Uterus (tissue), 3 donors: ENCODE measurements at regions not wholly inside any gene's neighbourhood (a gene's known extent, or its start where the extent isn't known, plus 50 kb on each side); places are given as distances from the start of the nearest gene placed in this dataset.
A peak's percentile ranks its signal among the peaks of the same experiment; 100 is the strongest.

Source experiments
- DNase-seq, 2 donors: peaks; one replicate each; pipeline ENCODE4 v3.0.0-alpha.2; 2019 to 2020
- H3K27ac ChIP-seq, 2 donors: fragments of 200-600 bp; sonication (generic); 1 replicate in 1 of 2; 2 replicates in 1 of 2; pipeline ENCODE4 v1.5.1; 2016 to 2018
- H3K27me3 ChIP-seq, 2 donors: fragments of 200-600 bp; sonication (generic); one replicate each; pipeline ENCODE4 v1.5.1; 2018 to 2019; ENCODE audit warnings: control low read depth in 1 of 2
- H3K36me3 ChIP-seq, 2 donors: fragments of 200-600 bp; sonication (generic); one replicate each; pipeline ENCODE4 v1.5.1; 2019; ENCODE audit warnings: control low read depth in 1 of 2
- H3K4me1 ChIP-seq, 2 donors: fragments of 200-600 bp; sonication (generic); one replicate each; pipeline ENCODE4 v1.5.1; 2018 to 2019; ENCODE audit warnings: control low read depth in 1 of 2
- H3K4me3 ChIP-seq, 2 donors: fragments of 200-600 bp; sonication (generic); 1 replicate in 1 of 2; 2 replicates in 1 of 2; pipeline ENCODE4 v1.5.1; 2018 to 2019; ENCODE audit warnings: mild to moderate bottlenecking in 1 of 2
- H3K9me3 ChIP-seq, 2 donors: fragments of 200-600 bp; sonication (generic); one replicate each; pipeline ENCODE4 v1.5.1; 2019; ENCODE audit warnings: control low read depth in 1 of 2
- CTCF ChIP-seq, 4 experiments: fragments of 200-600 bp in 2 of 4; fragments of 450-650 bp in 2 of 4; sonication (generic) in 2 of 4; IDR thresholded peaks; one replicate each; pipeline ENCODE4 v1.5.1; 2016 to 2019; ENCODE audit warnings: antibody characterized with exemption in 4 of 4, mild to moderate bottlenecking in 2 of 4, moderate library complexity in 1 of 4
- POLR2A ChIP-seq, 2 donors: fragments of 450-650 bp; IDR thresholded peaks; one replicate each; pipeline ENCODE4 v1.6.1; 2016; ENCODE audit warnings: antibody characterized with exemption in 2 of 2, mild to moderate bottlenecking in 1 of 2, moderate library complexity in 1 of 2
- intact Hi-C: fragments of 100-400 bp; cut with DNase I; formaldehyde crosslinking; loops from one replicate; pipeline ENCODE4 v1.15.1; 2023; ENCODE audit warnings: low total_unique reads
- donor health status: DM: yes; HTN: yes; CAD: no.

GRCh38 chr13:110812869-110813645, 99.6 kb downstream of the ING1 start:
- Histone ChIP-seq H3K4me3 (peak overlapping the region in 1 of 2 donors; percentile 8), H3K27me3 (no peaks in the 10 kb centered on the region), H3K36me3 (no peaks in the 10 kb centered on the region), H3K9me3 (no peaks in the 10 kb centered on the region), H3K4me1 (no peaks in the 10 kb centered on the region), H3K27ac (no peak overlapping the region)
- DNase-seq: no peak
- intact Hi-C loops: no loop called here
- TF ChIP-seq POLR2A (IDR thresholded peaks at IDR 0.05) (no peak), CTCF (IDR thresholded peaks at IDR 0.05) (no peak)

GRCh38 chr13:110813646-110814624, 100.4 kb downstream of the ING1 start:
- no peaks in the 10 kb centered on the region for H3K9me3 ChIP-seq
- H3K36me3 ChIP-seq: no peaks in the 10 kb centered on the region
- H3K4me3 ChIP-seq: no peak overlapping the region
- no peaks in the 10 kb centered on the region for H3K27me3 ChIP-seq
- H3K27ac ChIP-seq: no peak overlapping the region
- intact Hi-C loops: no loop called here
- DNase-seq: no peak
- TF ChIP-seq CTCF (IDR thresholded peaks at IDR 0.05) (no peak), POLR2A (IDR thresholded peaks at IDR 0.05) (no peak)
- no peaks in the 10 kb centered on the region for H3K4me1 ChIP-seq

DNA sequence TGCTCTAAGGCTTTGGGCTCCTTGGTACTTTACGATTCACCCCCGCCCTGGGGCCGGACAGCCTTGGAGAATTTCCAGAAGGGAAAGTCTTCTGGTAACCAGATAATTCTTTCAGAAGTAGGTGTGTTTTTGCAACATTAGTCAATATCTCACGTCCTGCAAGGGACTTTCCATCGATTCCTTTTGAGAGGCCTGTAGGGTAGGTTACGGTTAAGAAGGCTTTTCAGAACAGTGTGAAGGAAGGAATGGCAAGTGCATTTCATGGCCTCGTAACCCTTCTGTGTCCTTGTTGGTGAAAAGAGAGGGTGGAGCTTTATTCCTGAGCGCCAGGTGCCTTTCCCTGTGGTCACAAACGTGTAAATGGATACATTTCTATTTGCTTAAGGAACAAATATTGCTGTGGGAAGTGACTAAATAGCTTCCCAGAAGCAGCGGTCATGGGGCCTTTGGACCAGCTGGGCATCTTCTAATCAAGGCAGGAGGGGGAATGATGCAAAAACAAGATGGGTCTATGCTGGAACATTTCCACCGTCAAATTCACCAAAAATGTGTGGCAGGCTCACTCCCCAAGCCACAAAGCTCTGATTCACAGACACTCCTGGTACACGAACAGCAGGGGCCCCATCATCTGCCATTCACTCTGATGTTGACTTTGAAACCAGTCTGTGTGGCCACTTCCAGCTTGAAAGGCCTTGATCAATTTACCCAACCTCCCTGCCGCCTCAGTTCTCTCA, 99.2 kb downstream of the ANKRD10 start:
- no peak for DNase-seq
- Histone ChIP-seq H3K4me1 (peaks cover 0 to 4% of the 10 kb centered on the region in 2 donors), H3K9me3 (no peaks in the 10 kb centered on the region), H3K36me3 (no peaks in the 10 kb centered on the region), H3K27me3 (no peaks in the 10 kb centered on the region), H3K27ac (no peak overlapping the region), H3K4me3 (no peak overlapping the region)
- TF ChIP-seq POLR2A (IDR thresholded peaks at IDR 0.05) (no peak), CTCF (IDR thresholded peaks at IDR 0.05) (no peak)
- intact Hi-C loops: loop anchor here (5.0 kb wide), 1 partner anchor 98 kb away; no protein-coding TSS in a partner anchor

- H3K9me3 ChIP-seq: no peaks in the 10 kb centered on the region
- no peak overlapping the region for H3K4me3 ChIP-seq
- H3K36me3 ChIP-seq: no peaks in the 10 kb centered on the region
- DNase-seq: no peak
- TF ChIP-seq POLR2A (IDR thresholded peaks at IDR 0.05) (no peak), CTCF (IDR thresholded peaks at IDR 0.05) (no peak)
- no peaks in the 10 kb centered on the region for H3K27me3 ChIP-seq
- intact Hi-C loops: loop anchor here (5.0 kb wide), 1 partner anchor 99 kb away; no protein-coding TSS in a partner anchor
- peaks cover 0 to 4% of the 10 kb centered on the region in 2 donors for H3K4me1 ChIP-seq
- no peak overlapping the region for H3K27ac ChIP-seq
Measured at GRCh38 chr13:110816500-110816899, 98.4 kb downstream of the ANKRD10 start.
